ENCODE measurements at regions not wholly inside any gene's neighbourhood (a gene's known extent, or its start where the extent isn't known, plus 50 kb on each side); places are given as distances from the start of the nearest gene placed in this dataset.

GRCh38 chr5:110917161-110917875 is 154.2 kb upstream of the TSLP start:
- Histone ChIP-seq H3K4me3 (no peak overlapping the region), H3K27ac (peak overlapping the region in 1 of 2 donors; percentile 9)
- no peak for TF ChIP-seq CTCF (IDR thresholded peaks at IDR 0.05)
- DNase-seq (ENCODE audit: low spot score): no peak

- Histone ChIP-seq H3K4me3 (no peak overlapping the region), H3K27ac (no peak overlapping the region)
- DNase-seq (ENCODE audit: low spot score): no peak
- TF ChIP-seq CTCF (IDR thresholded peaks at IDR 0.05): no peak
Measured at GRCh38 chr5:110918683-110919082, 152.8 kb upstream of the TSLP start.

GRCh38 chr5:110923971-110924370 is 147.5 kb upstream of the TSLP start:
- no peak for DNase-seq (ENCODE audit: low spot score)
- no peak overlapping the region for H3K27ac ChIP-seq
- no peak overlapping the region for H3K4me3 ChIP-seq
- TF ChIP-seq CTCF (IDR thresholded peaks at IDR 0.05): no peak

- no peak overlapping the region for H3K27ac ChIP-seq
- no peak for TF ChIP-seq CTCF (IDR thresholded peaks at IDR 0.05)
Measured at GRCh38 chr5:110925398-110925797, 146.1 kb upstream of the TSLP start.

GRCh38 chr5:110925916-110926315 is 145.6 kb upstream of the TSLP start:
- DNase-seq (ENCODE audit: low spot score): no peak
- no peak for TF ChIP-seq CTCF (IDR thresholded peaks at IDR 0.05)

More at GRCh38 chr5:110925398-110925797, 146.1 kb upstream of the TSLP start:
- no peak for DNase-seq (ENCODE audit: low spot score)
- H3K4me3 ChIP-seq: no peak overlapping the region

GRCh38 chr5:110932755-110933488 is 138.6 kb upstream of the TSLP start:
- Histone ChIP-seq H3K27ac (no peak overlapping the region), H3K4me3 (no peak overlapping the region)
- TF ChIP-seq CTCF (IDR thresholded peaks at IDR 0.05): no peak
- no peak for DNase-seq (ENCODE audit: low spot score)

More at GRCh38 chr5:110925916-110926315, 145.6 kb upstream of the TSLP start:
- H3K27ac ChIP-seq: no peak overlapping the region
- H3K4me3 ChIP-seq: no peak overlapping the region

- no peak for DNase-seq (ENCODE audit: low spot score)
Measured at GRCh38 chr5:110940136-110940535, 131.4 kb upstream of the TSLP start.

More at GRCh38 chr5:110940136-110940535, 131.4 kb upstream of the TSLP start:
- Histone ChIP-seq H3K4me3 (no peak overlapping the region), H3K27ac (no peak overlapping the region)
- TF ChIP-seq CTCF (IDR thresholded peaks at IDR 0.05): no peak

Measured in coronary artery (tissue), 2 donors.